CD4-positive, alpha-beta T cell treated with Interferon gamma for 1 hour (primary cell): ENCODE measurements at regions not wholly inside any gene's neighbourhood (a gene's known extent, or its start where the extent isn't known, plus 50 kb on each side); places are given as distances from the start of the nearest gene placed in this dataset.

ENCODE experiments used
- DNase-seq: peaks from one replicate; pipeline ENCODE4 v3.0.0-alpha.2; 2020

DNA sequence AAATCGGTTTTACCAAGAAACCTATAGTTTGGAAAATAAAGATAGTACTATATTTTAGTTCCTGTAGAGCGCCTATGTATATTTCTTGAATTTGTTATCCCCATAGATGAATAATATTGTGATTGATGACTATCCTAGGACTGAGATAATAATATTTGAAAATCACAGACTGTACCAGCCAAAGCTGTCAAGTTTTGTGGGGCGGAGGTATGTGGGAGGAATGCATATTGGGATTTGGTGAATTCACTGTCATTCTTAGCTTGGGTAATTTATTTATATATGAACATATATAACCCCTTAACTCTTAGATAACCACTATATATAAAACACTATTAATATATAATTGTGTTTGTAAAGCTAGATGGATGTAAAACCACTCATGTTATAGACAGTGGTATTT lies 205.5 kb upstream of the ARSJ start:
- no peak for DNase-seq

DNA sequence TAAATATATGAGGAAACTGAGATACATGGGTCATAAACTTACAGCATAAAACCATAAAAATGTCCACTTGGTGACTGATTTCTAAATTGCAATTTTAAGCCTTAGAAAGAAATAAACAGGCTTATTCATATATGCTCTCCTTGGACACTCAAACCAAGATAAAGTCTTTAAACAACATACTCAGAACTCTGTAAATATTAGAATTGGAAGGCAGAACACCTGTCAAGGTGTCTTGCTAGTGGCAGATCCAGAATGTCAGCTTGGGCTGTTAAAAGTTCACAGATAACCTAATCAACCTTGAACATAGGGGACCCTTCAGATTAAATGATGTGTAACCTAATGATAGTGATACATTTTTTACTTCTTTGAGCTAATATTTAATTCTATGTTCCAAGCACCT lies 208.1 kb upstream of the ARSJ start:
- DNase-seq, result no peak

DNA sequence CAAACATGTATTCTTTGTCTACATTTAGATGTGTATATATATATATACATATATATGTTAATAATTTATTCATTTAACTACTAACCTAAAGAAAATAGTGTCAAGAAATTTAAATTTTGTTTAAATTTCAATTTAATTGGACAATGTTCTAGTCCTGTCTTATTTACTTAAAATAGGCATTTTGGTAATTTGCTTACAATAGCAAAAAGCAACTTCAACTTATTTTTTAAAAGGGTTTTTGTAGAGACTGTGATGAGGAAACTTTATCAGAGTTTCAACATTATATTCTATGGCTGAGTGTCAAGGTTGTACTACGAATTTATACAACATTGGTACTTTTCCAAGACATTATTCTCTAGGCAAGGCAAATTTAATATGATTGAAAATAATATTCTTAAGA lies 212.0 kb upstream of the ARSJ start:
- no peak for DNase-seq

DNA sequence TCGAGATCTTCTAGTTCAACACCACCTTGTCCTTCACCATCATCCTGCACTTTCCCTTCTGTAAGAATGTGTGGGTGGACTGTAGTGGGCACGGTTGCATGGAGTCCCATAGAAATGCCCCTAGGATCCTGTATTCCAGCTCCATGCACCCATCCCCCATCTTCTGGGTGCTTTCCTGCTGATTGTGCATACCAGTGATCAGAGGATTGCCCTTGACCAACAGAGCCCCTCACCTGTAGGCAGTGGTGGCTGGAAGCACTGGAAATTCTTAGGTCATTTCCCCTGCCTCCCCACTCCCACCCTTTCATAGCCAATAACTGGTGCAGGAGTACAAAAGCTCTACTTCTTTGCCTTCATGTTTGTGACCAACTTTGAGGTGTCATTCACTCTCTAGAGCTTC lies 213.4 kb upstream of the ARSJ start:
- no peak for DNase-seq

DNA sequence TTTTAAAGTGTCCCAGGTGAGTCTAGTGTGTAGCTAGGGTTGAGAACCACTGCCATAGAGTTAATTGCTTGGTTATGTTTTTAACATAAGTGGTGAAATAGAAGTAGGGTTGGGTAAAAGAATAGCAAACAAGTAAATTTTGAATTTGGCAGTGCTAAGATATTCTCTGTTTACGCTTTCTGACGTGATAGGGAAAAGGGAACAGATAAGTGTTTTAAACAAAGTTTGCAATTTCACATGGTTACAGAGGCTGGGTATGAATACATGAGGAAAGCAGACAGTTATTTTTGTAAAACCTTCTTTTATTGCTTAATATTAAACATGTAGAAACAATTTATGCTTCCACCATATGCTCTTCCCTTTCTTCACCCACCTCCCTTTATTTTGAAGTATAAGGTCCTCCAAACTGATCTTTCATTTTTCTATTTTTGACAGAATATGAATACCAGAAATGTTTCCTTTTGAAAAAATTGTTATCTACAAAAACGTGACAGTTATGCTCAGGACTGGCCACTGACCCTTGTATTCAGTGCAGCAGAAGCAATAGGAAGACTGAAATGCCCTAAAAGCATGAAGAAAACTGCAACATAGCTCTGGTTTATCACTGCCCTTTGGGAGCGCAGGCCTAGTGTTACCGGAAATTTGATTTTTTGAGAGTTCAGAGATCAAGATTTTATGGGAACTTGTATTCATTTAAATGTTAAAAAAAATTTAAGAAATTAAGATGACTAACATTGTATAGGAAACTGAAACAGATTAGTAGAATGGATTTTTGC lies 214.4 kb upstream of the ARSJ start:
- no peak for DNase-seq

DNA sequence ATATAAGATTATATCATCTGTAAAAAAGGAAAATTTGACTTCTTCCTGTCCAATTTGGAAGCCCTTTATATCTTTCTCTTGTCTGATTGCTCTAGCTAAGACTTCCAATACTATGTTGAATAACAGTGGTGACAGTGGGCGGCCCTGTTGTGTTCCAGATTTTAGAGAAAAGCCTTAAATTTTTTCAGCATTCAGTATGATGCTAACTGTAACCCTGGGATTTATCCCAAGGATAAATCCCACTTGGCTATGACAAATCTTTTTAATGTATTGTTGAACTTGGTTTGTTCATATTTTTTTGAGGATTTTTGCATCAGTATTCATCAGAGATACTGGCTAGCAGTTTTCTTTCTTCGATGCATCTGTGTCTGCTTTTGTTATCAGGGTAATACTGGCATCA lies 217.2 kb upstream of the ARSJ start:
- DNase-seq, result no peak

DNA sequence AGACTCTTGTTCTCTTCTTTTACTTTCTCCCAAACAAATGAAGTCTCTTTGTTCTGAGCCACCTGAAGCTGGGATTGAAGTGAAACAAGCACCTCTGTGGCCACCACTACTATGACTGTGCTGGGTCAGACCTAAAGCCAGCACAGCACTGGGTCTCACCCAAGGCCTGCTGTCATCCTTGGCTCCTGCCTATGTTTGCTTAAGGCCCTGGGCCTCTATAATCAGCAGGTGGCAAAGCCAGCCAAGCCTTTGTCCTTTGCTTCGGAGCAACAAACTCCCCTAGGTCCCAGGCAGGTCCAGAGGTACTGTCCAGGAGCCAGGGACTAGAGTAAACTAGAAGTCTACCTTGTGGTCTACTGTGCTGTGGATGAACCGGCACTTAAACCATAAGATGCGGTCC lies 220.6 kb upstream of the ARSJ start:
- DNase-seq, result no peak

DNA sequence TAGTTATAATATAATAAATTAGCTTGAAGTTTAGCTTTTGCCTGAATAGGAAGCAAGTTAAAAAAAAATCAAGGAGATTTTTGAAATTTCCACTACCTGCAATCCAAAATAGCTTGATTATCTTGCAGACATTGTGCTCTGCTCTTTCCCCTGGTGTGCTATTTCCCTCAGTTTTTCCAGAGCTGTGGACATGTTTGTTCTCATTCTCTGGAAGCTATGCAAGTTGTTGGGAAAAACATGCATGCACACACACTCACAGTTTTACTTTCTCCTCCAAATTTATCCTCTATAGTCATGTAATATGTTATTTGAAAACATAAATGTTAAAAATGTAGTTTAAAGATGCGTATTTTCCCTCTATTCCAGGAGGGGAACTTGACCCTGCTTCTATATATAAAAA lies 225.8 kb upstream of the ARSJ start:
- DNase-seq, result no peak

DNA sequence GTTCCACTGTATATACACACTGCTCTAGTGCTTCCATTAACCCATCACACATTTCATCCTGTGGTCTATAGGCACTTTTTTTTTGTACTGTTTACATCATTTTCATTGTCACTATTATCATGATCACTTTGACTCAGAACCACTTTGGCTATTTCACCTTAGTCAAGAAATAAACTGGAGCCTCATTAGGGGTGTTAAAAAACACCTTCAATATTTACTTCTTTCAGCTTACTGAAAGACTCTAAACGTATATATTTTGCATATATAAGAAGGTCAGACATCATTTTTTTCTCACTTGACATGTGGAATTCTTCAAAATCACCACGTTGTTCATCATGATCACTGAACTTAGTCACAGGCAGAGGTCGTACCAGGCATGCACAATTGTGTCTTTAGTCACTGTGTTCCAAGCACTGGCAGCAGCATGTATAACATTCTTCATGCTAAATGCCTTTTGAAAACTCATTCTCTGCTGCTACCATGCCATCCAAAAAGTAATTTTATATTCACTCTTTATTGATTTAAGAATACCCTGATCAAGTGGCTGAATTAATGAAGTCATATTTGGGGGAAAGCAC lies 229.2 kb upstream of the ARSJ start:
- DNase-seq, result no peak

DNA sequence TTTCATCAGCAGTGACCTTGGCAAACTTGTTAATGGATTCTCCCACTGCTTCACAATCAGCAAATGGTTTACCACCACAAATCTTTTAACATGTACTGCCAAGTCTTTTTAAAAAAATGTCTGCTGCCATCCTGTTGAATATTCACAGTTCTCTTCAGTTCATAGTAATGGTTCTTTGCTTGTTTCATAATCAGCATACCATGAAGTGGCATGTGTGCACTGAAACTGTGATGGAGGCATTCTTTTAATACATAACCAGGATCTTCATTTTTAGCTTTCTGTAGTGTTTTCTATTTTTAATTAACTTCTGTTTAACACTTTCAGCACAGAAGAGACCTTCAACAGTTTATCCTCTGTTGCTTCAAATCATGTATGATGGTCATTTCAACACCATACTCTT lies 230.1 kb upstream of the ARSJ start:
- no peak for DNase-seq

DNA sequence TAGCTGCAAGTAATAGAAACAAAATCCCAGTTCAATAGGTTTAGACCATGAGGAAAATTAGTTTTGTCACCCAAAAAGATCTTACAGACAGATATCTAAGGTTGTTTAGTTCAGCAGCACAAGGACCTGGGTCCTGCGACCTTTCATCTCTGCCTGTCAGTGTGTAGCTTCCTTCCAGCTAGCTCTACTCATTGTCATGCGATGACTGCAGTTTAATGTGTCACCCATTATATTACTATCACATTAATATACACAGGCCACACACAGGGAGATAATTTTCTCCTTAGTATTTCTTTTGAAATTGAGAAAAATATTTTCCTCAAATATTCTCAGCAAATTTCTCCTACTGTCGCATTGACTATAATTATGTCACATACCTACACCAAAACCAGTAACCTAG lies 232.1 kb upstream of the ARSJ start:
- no peak for DNase-seq

DNA sequence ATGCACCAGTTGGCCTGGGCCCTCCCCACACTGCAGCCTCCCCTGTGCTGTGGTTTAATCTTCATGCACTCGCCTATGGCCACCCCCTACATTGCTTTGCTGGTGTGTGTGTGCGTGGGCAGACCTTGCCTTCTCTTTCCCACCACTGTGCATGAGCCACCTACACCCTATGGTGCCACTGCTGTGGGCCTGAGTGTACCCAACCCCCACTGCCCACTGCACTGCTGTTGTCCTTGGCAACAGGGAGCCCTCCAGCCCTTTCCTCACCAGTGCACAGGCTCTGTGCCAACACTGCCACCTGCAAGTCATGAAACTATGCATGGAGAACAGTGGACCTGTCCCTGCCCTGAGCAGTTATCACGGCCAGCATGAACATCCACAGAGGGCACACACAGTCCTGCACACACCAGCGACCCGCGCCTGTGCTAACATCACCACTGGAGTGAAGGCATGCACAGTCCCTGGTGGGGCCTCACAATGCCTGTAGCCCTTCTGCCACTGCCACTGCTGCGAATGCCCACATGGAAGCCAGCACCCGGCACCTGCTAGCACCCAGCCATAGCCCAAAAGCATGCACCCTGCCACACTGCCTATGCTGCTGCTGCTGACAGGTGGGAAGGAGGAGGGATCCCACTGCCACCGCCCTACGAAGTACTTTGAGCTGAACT lies 237.8 kb upstream of the ARSJ start:
- no peak for DNase-seq

DNA sequence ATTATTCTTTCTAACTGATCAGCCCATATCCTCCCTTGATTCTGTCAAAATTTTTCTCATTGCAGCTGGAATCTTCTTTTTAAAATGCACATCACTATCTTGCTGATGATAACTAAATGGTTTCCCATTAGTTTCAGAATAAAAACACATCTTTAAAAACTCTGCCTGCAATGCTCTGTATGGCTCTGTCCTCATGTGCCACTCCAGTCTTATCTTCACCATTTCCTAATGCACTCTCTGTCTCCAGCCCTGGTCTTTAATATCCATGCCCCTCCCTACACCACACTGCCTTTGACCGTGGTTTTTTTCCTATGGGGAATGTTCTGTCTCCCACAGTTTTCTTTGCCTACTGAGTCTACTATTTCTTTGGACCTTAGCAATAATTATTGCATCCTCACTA lies 244.1 kb upstream of the ARSJ start:
- no peak for DNase-seq

DNA sequence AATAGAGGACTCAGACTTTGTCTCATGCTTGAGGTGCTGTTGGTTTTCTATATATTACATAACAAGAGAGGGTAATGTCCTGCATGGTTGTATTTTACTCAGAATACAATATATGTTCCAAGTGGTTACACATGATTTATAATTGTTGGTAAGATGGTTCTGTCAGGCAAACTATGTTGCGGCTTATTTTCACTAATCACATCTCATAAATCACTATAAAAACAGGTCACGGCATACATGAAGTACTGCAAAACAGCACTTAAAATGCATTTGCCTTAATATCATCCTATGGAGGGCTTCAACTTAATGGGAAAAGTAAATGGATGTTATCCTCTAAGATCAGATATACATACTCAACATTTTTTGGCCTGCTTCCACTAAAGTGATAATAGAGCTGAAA lies 246.0 kb upstream of the ARSJ start:
- no peak for DNase-seq

DNA sequence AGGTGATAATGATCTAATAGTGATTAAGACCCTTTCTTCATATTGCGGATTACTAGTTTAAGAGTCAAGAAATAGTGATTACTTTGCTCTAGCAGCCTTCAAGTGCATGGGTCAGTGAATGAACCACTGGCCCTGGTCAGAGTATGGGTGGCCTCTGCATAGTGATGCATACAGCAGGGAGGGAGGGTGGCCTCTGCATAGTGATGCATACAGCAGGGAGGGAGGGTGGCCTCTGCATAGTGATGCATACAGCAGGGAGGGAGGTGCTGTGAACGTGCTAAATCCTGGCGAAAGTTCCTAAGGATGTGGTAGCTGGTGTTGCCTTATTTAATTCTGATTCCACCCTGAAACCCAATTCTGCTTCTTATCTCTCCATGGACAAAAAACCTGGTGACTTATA lies 246.7 kb upstream of the ARSJ start:
- no peak for DNase-seq

DNA sequence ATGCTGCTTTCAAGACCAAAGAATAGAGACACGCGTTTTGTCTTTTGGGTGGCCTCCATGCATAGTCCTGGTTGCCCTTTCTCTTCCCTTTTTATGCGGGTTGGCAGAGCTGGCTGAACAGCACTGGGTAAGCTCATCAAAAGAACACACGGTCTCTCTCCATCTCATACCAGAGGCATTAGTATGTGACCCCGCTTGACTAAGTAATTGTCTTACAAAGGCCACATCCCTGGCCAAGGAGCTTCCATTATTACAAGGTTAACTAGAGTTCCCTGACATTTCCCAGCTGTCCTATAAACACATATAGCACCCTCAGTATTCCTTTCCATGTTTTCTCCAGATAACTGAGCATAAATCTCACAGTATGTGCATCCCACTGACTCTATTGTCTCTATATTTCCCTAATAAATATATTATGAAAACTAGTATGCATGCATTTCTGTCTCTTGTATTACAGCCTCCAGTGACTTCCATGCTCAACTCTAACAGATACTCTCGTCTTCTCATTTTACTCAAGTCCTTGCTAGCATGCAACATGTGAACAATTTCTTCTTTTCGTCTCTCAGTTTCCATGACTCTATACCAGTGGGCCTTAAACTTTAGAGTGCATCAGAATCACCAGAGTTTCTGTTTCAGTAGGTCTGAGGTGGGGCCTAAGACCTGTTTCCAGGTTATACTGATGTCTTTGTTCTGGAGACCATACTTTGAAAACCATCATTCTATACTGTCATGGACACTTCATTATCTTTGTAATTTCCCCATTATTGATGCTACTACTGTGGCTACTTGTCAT lies 247.7 kb upstream of the ARSJ start:
- DNase-seq, result no peak

DNA sequence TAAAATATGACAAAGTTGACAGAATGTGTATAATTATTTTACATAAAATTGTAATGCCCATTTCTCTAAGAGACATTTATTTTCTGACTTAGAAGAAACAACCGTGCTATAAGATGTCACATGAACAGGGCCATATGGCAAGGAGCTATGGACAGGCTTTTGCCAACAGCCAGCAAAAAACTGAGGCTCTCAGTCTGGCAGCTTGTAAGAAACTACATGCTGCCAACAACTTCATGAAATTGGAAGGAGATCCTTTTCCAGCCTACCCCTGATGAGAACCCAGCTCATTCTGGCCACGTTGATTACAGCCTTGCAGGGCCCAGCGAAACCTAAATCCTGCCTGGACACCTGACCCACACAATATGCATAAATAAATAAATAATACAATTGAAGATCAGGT lies 250.3 kb upstream of the ARSJ start:
- DNase-seq, result no peak

DNA sequence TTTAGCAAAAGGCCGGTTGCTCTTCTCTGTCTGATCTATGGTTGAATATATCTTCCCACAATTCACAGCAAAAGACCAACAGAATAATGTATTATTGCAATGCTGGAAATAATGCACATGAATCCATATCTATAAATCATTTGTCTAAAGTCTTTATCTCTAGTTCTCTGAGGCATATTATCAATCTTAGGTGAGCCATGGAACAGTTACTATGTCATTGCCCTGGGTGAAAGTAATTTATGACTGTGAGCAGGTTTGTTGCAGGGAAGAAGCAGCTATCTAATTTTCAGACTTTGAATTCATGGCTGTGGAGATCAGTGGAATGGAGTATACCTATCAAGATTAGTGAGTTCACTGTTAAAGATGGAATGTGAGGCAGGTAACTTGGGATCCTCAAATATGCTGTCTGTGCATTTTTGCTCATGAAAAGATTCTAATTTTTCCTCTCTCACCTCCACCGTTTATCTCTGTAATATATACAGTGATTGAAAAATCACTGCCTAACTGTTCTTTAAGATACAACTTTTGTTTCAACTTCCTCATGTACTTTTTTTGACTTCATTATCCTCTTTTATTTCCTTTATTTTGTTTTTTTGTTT lies 256.8 kb upstream of the ARSJ start:
- DNase-seq, result no peak

DNA sequence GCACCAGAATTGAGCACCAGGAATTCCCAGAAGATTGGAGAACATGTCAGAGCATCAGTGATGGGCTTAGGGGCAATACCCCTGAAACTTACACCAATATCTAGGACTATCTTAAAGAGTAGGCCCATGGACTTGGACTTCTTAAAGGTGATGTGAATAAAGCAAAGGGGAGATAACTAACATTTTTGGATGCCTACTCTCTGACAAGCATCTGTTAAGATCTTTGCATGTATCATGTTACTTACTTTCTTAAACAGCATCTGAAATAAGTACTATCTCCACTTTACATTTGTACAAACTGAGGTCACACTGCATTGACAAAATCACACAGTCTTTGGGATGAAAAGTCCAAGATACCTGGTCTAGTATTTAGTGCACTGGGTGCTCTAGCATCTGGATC lies 258.6 kb upstream of the ARSJ start:
- no peak for DNase-seq

DNA sequence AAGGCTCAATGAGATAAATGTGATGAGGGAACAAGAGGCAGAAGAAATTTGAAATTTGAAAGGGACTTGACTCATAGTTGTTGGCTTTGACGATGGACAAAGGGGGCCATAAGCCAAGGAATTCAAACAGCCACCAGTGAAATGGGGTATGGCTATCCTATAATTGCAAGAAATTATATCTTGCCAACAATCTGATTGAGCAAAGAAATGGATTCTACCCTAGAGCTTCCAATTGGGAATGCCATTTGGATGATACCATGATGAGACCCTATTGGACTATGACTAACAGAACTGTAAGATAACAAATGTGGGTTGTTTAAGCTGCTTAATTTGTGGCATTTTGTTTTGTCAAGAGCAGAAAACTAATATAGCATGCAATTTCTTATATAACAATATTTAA lies 270.1 kb upstream of the ARSJ start:
- no peak for DNase-seq

DNA sequence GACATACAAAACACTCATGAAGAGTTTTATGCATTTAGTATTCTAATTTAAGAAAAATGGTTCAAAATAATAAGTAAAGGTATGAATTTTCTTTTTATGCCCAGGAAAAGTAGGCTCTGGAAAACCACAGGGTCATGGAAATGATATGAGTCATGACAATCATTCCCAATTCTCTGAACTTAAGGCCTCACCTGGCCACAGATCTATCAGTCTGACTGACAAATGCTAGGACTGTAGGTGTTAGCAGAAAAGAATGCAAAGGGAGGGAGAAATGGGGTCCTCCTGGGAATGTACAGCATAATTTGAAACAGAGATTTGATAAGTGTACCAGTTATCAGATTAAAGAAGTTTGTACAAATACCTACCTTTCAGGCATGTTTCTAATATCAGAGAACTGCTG lies 270.5 kb upstream of the ARSJ start:
- no peak for DNase-seq

DNA sequence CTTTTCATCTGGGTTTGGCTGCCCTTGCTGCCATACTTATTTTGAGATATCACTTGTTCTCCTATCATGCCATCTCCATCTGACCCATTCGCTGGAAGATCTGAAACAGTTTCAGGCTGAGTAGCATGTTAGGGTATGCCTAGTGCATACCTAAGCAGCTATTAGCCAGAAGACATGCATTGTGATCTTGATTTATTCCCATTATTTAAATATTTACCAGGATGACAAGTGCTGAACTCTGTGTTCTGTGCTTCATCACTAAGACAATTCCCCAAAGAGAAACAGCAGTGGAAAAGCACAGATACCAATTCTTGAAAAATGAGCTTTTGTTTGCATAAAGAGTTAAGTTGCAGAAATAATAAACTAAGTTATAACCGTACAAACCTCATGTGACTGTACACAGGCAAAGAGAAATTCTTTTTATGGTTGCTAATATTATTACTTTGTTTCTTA lies 271.0 kb upstream of the ARSJ start:
- DNase-seq, result no peak

DNA sequence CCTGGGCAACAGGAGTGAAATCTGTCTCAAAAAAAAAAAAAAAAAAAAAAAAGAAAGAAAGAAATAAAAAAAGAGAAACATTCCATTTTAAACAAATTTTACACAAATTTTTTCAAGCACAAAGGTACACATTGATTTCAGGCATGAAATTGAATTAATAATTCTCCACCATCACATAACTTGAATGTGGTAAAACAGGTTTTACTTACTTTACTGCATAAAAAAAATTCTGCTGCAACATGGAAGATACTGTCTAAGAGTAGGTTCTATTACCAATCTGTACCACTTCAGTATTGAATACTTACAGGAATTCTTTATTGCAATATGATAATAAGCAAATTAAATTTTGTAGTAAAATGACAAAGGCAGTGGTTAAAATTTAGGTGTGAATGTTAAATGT lies 271.6 kb upstream of the ARSJ start:
- DNase-seq, result no peak
